ENCODE measurements at regions not wholly inside any gene's neighbourhood (a gene's known extent, or its start where the extent isn't known, plus 50 kb on each side); places are given as distances from the start of the nearest gene placed in this dataset.

GRCh38 chr7:113256883-113257531 is 138.7 kb upstream of the SMIM30 start:
- TF ChIP-seq POLR2AphosphoS5 (IDR thresholded peaks at IDR 0.05), result no peak
- TF ChIP-seq CTCF (IDR thresholded peaks at IDR 0.05), result no peak
